Endodermal cell (in vitro differentiated cells): ENCODE measurements at regions not wholly inside any gene's neighbourhood (a gene's known extent, or its start where the extent isn't known, plus 50 kb on each side); places are given as distances from the start of the nearest gene placed in this dataset.

ENCODE experiments used
- DNase-seq: peaks from one replicate; pipeline ENCODE4 v3.0.0-alpha.2; 2017
- H3K27ac ChIP-seq: 2 replicates; pipeline ENCODE4 v1.5.1; 2013; ENCODE audit warnings: mild to moderate bottlenecking, low read depth, low read length, moderate library complexity
- H3K27me3 ChIP-seq: 2 replicates; pipeline ENCODE4 v1.6.1; 2013; ENCODE audit warnings: mild to moderate bottlenecking, low read length, moderate library complexity; ENCODE audit not compliant: insufficient read depth, control insufficient read depth, poor library complexity, severe bottlenecking
- H3K36me3 ChIP-seq: 2 replicates; pipeline ENCODE4 v1.7.0; 2013; ENCODE audit warnings: mild to moderate bottlenecking, low read length, moderate library complexity; ENCODE audit not compliant: control insufficient read depth, insufficient read depth
- H3K4me1 ChIP-seq: one replicate; pipeline ENCODE4 v1.7.0; 2013; ENCODE audit warnings: low read length; ENCODE audit not compliant: control insufficient read depth, insufficient read depth
- H3K4me3 ChIP-seq: 2 replicates; pipeline ENCODE4 v1.5.1; 2013; ENCODE audit warnings: mild to moderate bottlenecking, low read length, moderate library complexity
- H3K9ac ChIP-seq: 2 replicates; pipeline ENCODE4 v1.6.1; 2013; ENCODE audit warnings: mild to moderate bottlenecking, low read length, moderate library complexity; ENCODE audit not compliant: poor library complexity, severe bottlenecking; ENCODE audit errors: extremely low read depth
- H3K9me3 ChIP-seq: 2 replicates; pipeline ENCODE4 v1.6.1; 2013; ENCODE audit warnings: mild to moderate bottlenecking, low read length, moderate library complexity; ENCODE audit not compliant: control insufficient read depth
- H3K27ac Mint-ChIP-seq: 2 replicates; pipeline ENCODE4 v1.8.0; 2020; ENCODE audit warnings: mixed read lengths
- H3K27me3 Mint-ChIP-seq: 2 replicates; pipeline ENCODE4 v1.8.0; 2021; ENCODE audit warnings: mild to moderate bottlenecking, mixed read lengths; ENCODE audit not compliant: insufficient read depth
- H3K36me3 Mint-ChIP-seq: 2 replicates; pipeline ENCODE4 v1.8.0; 2020; ENCODE audit warnings: low read depth, mixed read lengths
- H3K4me1 Mint-ChIP-seq: 2 replicates; pipeline ENCODE4 v1.8.0; 2020; ENCODE audit warnings: mixed read lengths
- H3K4me3 Mint-ChIP-seq: 2 replicates; pipeline ENCODE4 v1.8.0; 2020; ENCODE audit warnings: mild to moderate bottlenecking, moderate library complexity, mixed read lengths
- H3K9me3 Mint-ChIP-seq: 2 replicates; pipeline ENCODE4 v1.8.0; 2020; ENCODE audit warnings: mild to moderate bottlenecking, mixed read lengths
- WGBS, 2 experiments: methylation state at CpG; one replicate each; pipeline versions ENCODE4 v1.1.5 to v1.1.7; 2013; ENCODE audit warnings: missing lambda C conversion rate in 2 of 2, mixed read lengths in 1 of 2; ENCODE audit not compliant: insufficient coverage in 1 of 2, insufficient read length in 1 of 2; 5-methylcytosine and 5-hydroxymethylcytosine counted together
- TF ChIP-seq, protein P1 (sequence below): fragments of 200-600 bp; sonication (generic); conservative IDR thresholded peaks from 2 replicates; pipeline ENCODE4 v1.5.0; 2021; ENCODE audit warnings: antibody characterized with exemption, mild to moderate bottlenecking

DNA sequence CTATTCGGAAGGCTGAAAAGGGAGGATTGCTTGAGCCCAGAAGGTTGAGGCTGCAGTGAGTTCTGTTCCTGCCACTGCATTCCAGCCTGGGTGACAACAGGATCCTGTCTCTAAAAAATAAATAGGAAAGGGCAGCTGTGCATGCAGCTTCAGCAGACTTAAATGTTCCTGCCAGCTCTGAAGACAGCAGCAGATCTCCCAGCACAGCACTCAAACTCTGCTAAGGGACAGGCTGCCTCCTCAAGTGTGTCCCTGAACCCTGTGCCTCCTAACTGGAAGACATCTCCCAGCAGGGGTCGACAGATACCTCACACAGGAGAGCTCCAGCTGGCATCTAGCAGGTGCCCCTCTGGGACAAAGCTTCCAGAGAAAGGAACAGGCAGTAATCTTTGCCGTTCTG, 117.9 kb downstream of the CXCL12 start:
- no peak overlapping the region for H3K27ac Mint-ChIP-seq
- Histone ChIP-seq H3K9ac (no peak overlapping the region), H3K4me1 (no peaks in the 10 kb centered on the region), H3K27ac (no peak overlapping the region), H3K9me3 (peaks cover 15% of the 10 kb centered on the region), H3K27me3 (no peaks in the 10 kb centered on the region), H3K36me3 (no peaks in the 10 kb centered on the region), H3K4me3 (no peak overlapping the region)
- H3K4me1 Mint-ChIP-seq, result no peaks in the 10 kb centered on the region
- TF ChIP-seq, protein P1, sequence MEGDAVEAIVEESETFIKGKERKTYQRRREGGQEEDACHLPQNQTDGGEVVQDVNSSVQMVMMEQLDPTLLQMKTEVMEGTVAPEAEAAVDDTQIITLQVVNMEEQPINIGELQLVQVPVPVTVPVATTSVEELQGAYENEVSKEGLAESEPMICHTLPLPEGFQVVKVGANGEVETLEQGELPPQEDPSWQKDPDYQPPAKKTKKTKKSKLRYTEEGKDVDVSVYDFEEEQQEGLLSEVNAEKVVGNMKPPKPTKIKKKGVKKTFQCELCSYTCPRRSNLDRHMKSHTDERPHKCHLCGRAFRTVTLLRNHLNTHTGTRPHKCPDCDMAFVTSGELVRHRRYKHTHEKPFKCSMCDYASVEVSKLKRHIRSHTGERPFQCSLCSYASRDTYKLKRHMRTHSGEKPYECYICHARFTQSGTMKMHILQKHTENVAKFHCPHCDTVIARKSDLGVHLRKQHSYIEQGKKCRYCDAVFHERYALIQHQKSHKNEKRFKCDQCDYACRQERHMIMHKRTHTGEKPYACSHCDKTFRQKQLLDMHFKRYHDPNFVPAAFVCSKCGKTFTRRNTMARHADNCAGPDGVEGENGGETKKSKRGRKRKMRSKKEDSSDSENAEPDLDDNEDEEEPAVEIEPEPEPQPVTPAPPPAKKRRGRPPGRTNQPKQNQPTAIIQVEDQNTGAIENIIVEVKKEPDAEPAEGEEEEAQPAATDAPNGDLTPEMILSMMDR, result no peak
- H3K4me3 Mint-ChIP-seq, result no peak overlapping the region
- H3K9me3 Mint-ChIP-seq, result peaks cover 43% of the 10 kb centered on the region
- no peak for DNase-seq
- peaks cover 4% of the 10 kb centered on the region for H3K36me3 Mint-ChIP-seq
- WGBS, 2 experiments, result 90% methylated on average over 2 to 3 of the region's 3 CpGs
- H3K27me3 Mint-ChIP-seq, result peaks cover 4% of the 10 kb centered on the region

GRCh38 chr10:44264244-44264643, 120.7 kb downstream of the CXCL12 start:
- no peak overlapping the region for H3K27ac ChIP-seq
- peaks cover 4% of the 10 kb centered on the region for H3K36me3 Mint-ChIP-seq
- TF ChIP-seq, protein P1, result no peak
- no peak overlapping the region for H3K9ac ChIP-seq
- peaks cover 30% of the 10 kb centered on the region for H3K9me3 Mint-ChIP-seq
- 94 to 95% methylated on average over 4 of the region's 4 CpGs for WGBS, 2 experiments
- H3K4me3 ChIP-seq, result no peak overlapping the region
- no peaks in the 10 kb centered on the region for H3K4me1 ChIP-seq
- H3K27me3 Mint-ChIP-seq, result peaks cover 3% of the 10 kb centered on the region
- no peaks in the 10 kb centered on the region for H3K27me3 ChIP-seq
- H3K4me1 Mint-ChIP-seq, result peaks cover 2% of the 10 kb centered on the region
- no peaks in the 10 kb centered on the region for H3K36me3 ChIP-seq
- no peak for DNase-seq
- H3K9me3 ChIP-seq, result peaks cover 15% of the 10 kb centered on the region
- H3K27ac Mint-ChIP-seq, result no peak overlapping the region
- no peak overlapping the region for H3K4me3 Mint-ChIP-seq

DNA sequence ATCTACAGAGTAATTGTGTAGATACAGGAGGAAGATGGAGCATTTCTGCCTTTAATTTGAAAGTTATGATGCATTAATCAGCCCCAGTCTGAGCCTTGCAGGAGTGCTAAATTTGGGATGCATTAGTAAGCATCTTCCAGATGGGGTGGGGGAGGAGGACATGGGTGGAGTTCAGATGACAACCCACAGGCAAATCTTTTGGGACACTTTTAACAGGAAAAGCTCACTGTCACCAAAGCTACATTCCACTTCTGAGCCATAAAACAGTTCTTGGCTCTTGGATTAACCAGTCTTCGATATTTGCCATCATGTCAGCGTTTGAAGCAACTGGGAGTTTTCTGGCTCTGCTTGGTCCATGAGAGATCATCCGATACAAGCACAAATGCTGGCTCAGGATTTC, 121.1 kb downstream of the CXCL12 start:
- Mint-ChIP-seq H3K27me3 (peaks cover 3% of the 10 kb centered on the region), H3K9me3 (peaks cover 26% of the 10 kb centered on the region), H3K27ac (no peak overlapping the region), H3K4me3 (no peak overlapping the region), H3K4me1 (peaks cover 7% of the 10 kb centered on the region), H3K36me3 (peaks cover 4% of the 10 kb centered on the region)
- H3K36me3 ChIP-seq, result no peaks in the 10 kb centered on the region
- no peak overlapping the region for H3K4me3 ChIP-seq
- H3K9me3 ChIP-seq, result peaks cover 15% of the 10 kb centered on the region
- 94 to 100% methylated on average over 2 to 3 of the region's 3 CpGs for WGBS, 2 experiments
- no peaks in the 10 kb centered on the region for H3K27me3 ChIP-seq
- TF ChIP-seq, protein P1, result no peak
- H3K9ac ChIP-seq, result no peak overlapping the region
- H3K4me1 ChIP-seq, result no peaks in the 10 kb centered on the region
- DNase-seq, result no peak
- no peak overlapping the region for H3K27ac ChIP-seq
